Activated CD8-positive, alpha-beta T cell treated with anti-CD3 and anti-CD28 coated beads, Interleukin-2, amount 10 ng/mL, durations not matched to agents 7 days and 5 days (primary cell): ENCODE measurements at regions not wholly inside any gene's neighbourhood (a gene's known extent, or its start where the extent isn't known, plus 50 kb on each side); places are given as distances from the start of the nearest gene placed in this dataset.

Source experiments
- ATAC-seq: fragments of 150-1000 bp; cut with Tn5 transposase; one replicate; pipeline ENCODE4 v1.10.0; 2021; ENCODE audit warnings: moderate library complexity
- CTCF ChIA-PET: fragments of 350-600 bp; sonication (Branson Sonifier 250); formaldehyde crosslinking; loops from one replicate; lab custom pipeline; 2021; ENCODE audit warnings: antibody characterized with exemption; lab: Charles Lee
- POLR2A ChIA-PET: fragments of 350-600 bp; sonication (Branson Sonifier 250); formaldehyde crosslinking; loops from one replicate; lab custom pipeline; 2021; ENCODE audit warnings: antibody characterized with exemption; lab: Charles Lee
- DNase-seq: peaks from one replicate; pipeline ENCODE4 v3.0.0-alpha.2; 2020
- H3K27ac Mint-ChIP-seq: one replicate; pipeline ENCODE4 v1.8.0; 2021; ENCODE audit warnings: mild to moderate bottlenecking, mixed read lengths
- H3K27me3 Mint-ChIP-seq: one replicate; pipeline ENCODE4 v1.8.0; 2021; ENCODE audit warnings: low read depth, mixed read lengths
- H3K36me3 Mint-ChIP-seq: one replicate; pipeline ENCODE4 v1.8.0; 2021; ENCODE audit warnings: low read depth, mixed read lengths
- H3K4me1 Mint-ChIP-seq: one replicate; pipeline ENCODE4 v1.8.0; 2021; ENCODE audit warnings: low read depth, mixed read lengths
- H3K4me3 Mint-ChIP-seq: one replicate; pipeline ENCODE4 v1.8.0; 2021; ENCODE audit warnings: mild to moderate bottlenecking, mixed read lengths
- H3K9me3 Mint-ChIP-seq: one replicate; pipeline ENCODE4 v1.8.0; 2022; ENCODE audit warnings: mixed read lengths; ENCODE audit not compliant: insufficient read depth

GRCh38 chr1:29504196-29504595 lies 267.9 kb downstream of the PTPRU start:
- Mint-ChIP-seq H3K9me3 (no peaks in the 10 kb centered on the region), H3K27ac (no peak overlapping the region), H3K36me3 (no peaks in the 10 kb centered on the region), H3K27me3 (peaks cover 2% of the 10 kb centered on the region), H3K4me1 (no peaks in the 10 kb centered on the region), H3K4me3 (no peak overlapping the region)
- ChIA-PET CTCF (no interaction called here), POLR2A (interaction anchor here (0.6 kb wide), 1 partner anchor 308 kb away, joined by 4 read pairs; no protein-coding TSS in a partner anchor)
- DNase-seq = no peak
- ATAC-seq = no peak

- no peak for DNase-seq
- H3K9me3 Mint-ChIP-seq = no peaks in the 10 kb centered on the region
- no peaks in the 10 kb centered on the region for H3K4me1 Mint-ChIP-seq
- ChIA-PET POLR2A (no interaction called here), CTCF (no interaction called here)
- peaks cover 2% of the 10 kb centered on the region for H3K27me3 Mint-ChIP-seq
- H3K36me3 Mint-ChIP-seq = no peaks in the 10 kb centered on the region
- ATAC-seq = no peak
- H3K4me3 Mint-ChIP-seq = no peak overlapping the region
- no peak overlapping the region for H3K27ac Mint-ChIP-seq
Observed at GRCh38 chr1:29502911-29503840, 266.9 kb downstream of the PTPRU start.

- Mint-ChIP-seq H3K27ac (no peak overlapping the region), H3K9me3 (no peaks in the 10 kb centered on the region), H3K4me1 (no peaks in the 10 kb centered on the region), H3K27me3 (peaks cover 2% of the 10 kb centered on the region), H3K36me3 (no peaks in the 10 kb centered on the region), H3K4me3 (no peak overlapping the region)
- no peak for DNase-seq
- POLR2A ChIA-PET = no interaction called here
- no peak for ATAC-seq
- CTCF ChIA-PET = no interaction called here
Observed at GRCh38 chr1:29502225-29502910, 266.0 kb downstream of the PTPRU start.

- ChIA-PET POLR2A (no interaction called here), CTCF (no interaction called here)
- DNase-seq = no peak
- Mint-ChIP-seq H3K27ac (no peak overlapping the region), H3K36me3 (no peaks in the 10 kb centered on the region), H3K9me3 (no peaks in the 10 kb centered on the region), H3K4me3 (no peak overlapping the region), H3K27me3 (peaks cover 2% of the 10 kb centered on the region), H3K4me1 (no peaks in the 10 kb centered on the region)
- no peak for ATAC-seq
Observed at GRCh38 chr1:29501227-29501976, 265.1 kb downstream of the PTPRU start.

GRCh38 chr1:29500651-29501050 lies 264.3 kb downstream of the PTPRU start:
- CTCF ChIA-PET = no interaction called here
- no peaks in the 10 kb centered on the region for H3K9me3 Mint-ChIP-seq
- peaks cover 2% of the 10 kb centered on the region for H3K27me3 Mint-ChIP-seq
- POLR2A ChIA-PET = no interaction called here
- H3K27ac Mint-ChIP-seq = no peak overlapping the region
- no peak for ATAC-seq
- DNase-seq = no peak
- no peak overlapping the region for H3K4me3 Mint-ChIP-seq
- no peaks in the 10 kb centered on the region for H3K36me3 Mint-ChIP-seq
- H3K4me1 Mint-ChIP-seq = no peaks in the 10 kb centered on the region

GRCh38 chr1:29500041-29500440 lies 263.7 kb downstream of the PTPRU start:
- Mint-ChIP-seq H3K27me3 (peaks cover 2% of the 10 kb centered on the region), H3K27ac (no peak overlapping the region)
- POLR2A ChIA-PET = no interaction called here

GRCh38 chr1:29499104-29499650 lies 262.9 kb downstream of the PTPRU start:
- Mint-ChIP-seq H3K9me3 (no peaks in the 10 kb centered on the region), H3K27me3 (peaks cover 5% of the 10 kb centered on the region), H3K36me3 (no peaks in the 10 kb centered on the region), H3K4me3 (no peak overlapping the region), H3K27ac (no peak overlapping the region), H3K4me1 (no peaks in the 10 kb centered on the region)
- DNase-seq (no peak), ATAC-seq (no peak)
- ChIA-PET POLR2A (no interaction called here), CTCF (no interaction called here)

More at GRCh38 chr1:29500041-29500440, 263.7 kb downstream of the PTPRU start:
- no peak for DNase-seq
- Mint-ChIP-seq H3K4me3 (no peak overlapping the region), H3K36me3 (no peaks in the 10 kb centered on the region), H3K4me1 (no peaks in the 10 kb centered on the region), H3K9me3 (no peaks in the 10 kb centered on the region)
- CTCF ChIA-PET = no interaction called here
- ATAC-seq = no peak

GRCh38 chr1:29498126-29499103 lies 262.1 kb downstream of the PTPRU start:
- H3K4me1 Mint-ChIP-seq = no peaks in the 10 kb centered on the region
- no peaks in the 10 kb centered on the region for H3K9me3 Mint-ChIP-seq
- no peak for ATAC-seq
- no peaks in the 10 kb centered on the region for H3K36me3 Mint-ChIP-seq
- CTCF ChIA-PET = no interaction called here
- POLR2A ChIA-PET = no interaction called here
- H3K4me3 Mint-ChIP-seq = no peak overlapping the region
- peaks cover 5% of the 10 kb centered on the region for H3K27me3 Mint-ChIP-seq
- H3K27ac Mint-ChIP-seq = no peak overlapping the region
- no peak for DNase-seq

- Mint-ChIP-seq H3K4me1 (no peaks in the 10 kb centered on the region), H3K36me3 (no peaks in the 10 kb centered on the region), H3K9me3 (no peaks in the 10 kb centered on the region), H3K4me3 (no peak overlapping the region), H3K27ac (no peak overlapping the region), H3K27me3 (peaks cover 3% of the 10 kb centered on the region)
- ATAC-seq = no peak
- POLR2A ChIA-PET = no interaction called here
- CTCF ChIA-PET = no interaction called here
- no peak for DNase-seq
Observed at GRCh38 chr1:29497395-29498125, 261.2 kb downstream of the PTPRU start.

- H3K27ac Mint-ChIP-seq = no peak overlapping the region
- POLR2A ChIA-PET = no interaction called here
- H3K27me3 Mint-ChIP-seq = peaks cover 3% of the 10 kb centered on the region
- no peaks in the 10 kb centered on the region for H3K4me1 Mint-ChIP-seq
- ATAC-seq (no peak), DNase-seq (no peak)
- no peaks in the 10 kb centered on the region for H3K9me3 Mint-ChIP-seq
- H3K36me3 Mint-ChIP-seq = no peaks in the 10 kb centered on the region
- H3K4me3 Mint-ChIP-seq = no peak overlapping the region
- CTCF ChIA-PET = no interaction called here
Observed at GRCh38 chr1:29496701-29497100, 260.4 kb downstream of the PTPRU start.
